Lower leg skin (tissue), 4 donors: ENCODE measurements at regions not wholly inside any gene's neighbourhood (a gene's known extent, or its start where the extent isn't known, plus 50 kb on each side); places are given as distances from the start of the nearest gene placed in this dataset.

Experiments used
- DNase-seq, 2 donors: peaks; one replicate each; pipeline ENCODE4 v3.0.0-alpha.2; 2019; ENCODE audit warnings: low spot score in 2 of 2
- H3K4me3 ChIP-seq: fragments of 200-600 bp; sonication (generic); 2 replicates; pipeline ENCODE4 v1.5.1; 2017; ENCODE audit warnings: mild to moderate bottlenecking, low read depth; ENCODE audit not compliant: poor library complexity, severe bottlenecking
- CTCF ChIP-seq, 3 donors: fragments of 450-650 bp; IDR thresholded peaks; one replicate each; pipeline ENCODE4 v1.5.1; 2016; ENCODE audit warnings: antibody characterized with exemption in 3 of 3, mild to moderate bottlenecking in 3 of 3, moderate library complexity in 2 of 3
- POLR2A ChIP-seq, 2 donors: fragments of 450-650 bp; IDR thresholded peaks; one replicate each; pipeline ENCODE4 v1.6.1; 2016 to 2017; ENCODE audit warnings: antibody characterized with exemption in 2 of 2, mild to moderate bottlenecking in 1 of 2, moderate library complexity in 1 of 2
- WGBS, 2 donors: methylation state at CpG; one replicate each; pipeline ENCODE4 v1.1.5; 2018; 5-methylcytosine and 5-hydroxymethylcytosine counted together
- intact Hi-C: fragments of 100-400 bp; cut with DNase I; formaldehyde crosslinking; loops from one replicate; pipeline ENCODE4 v1.15.0; 2023; ENCODE audit warnings: low total_unique reads

DNA sequence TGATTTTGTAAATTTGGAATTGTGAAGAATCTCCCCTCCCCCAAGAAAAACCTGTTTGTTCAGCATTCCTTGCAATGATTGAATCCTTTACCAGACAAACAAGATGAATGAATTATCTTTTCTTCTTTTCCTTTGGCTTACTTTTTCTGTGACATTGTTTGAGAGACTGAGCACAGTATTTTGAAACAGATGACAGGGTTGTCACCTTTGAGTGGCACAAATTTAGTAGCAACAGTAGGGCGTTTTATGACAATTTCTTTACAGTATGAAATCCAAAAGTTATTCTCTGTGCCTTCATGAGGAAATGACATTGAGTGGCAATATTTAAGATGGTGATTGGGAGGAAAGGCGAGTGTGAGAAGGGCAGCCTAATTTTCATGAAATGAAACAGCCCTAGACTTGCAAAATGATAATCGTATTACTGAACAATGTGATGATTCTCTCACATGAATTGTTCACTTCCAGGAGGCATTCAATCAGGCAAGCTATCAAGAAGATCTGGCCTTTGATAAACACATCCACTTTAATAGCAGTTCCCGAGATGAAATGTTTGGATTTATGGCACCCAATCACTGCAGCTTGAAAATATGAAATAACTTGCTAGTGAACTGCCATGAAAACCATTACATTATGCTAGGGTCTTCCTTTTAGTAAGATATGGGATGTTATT lies 68.6 kb upstream of the SCEL start:
- intact Hi-C loops, result no loop called here
- no peak overlapping the region for H3K4me3 ChIP-seq
- no peak for TF ChIP-seq POLR2A (IDR thresholded peaks at IDR 0.05)
- TF ChIP-seq CTCF (IDR thresholded peaks at IDR 0.05), result no peak
- DNase-seq, result no peak
- 63% methylated on average over 4 of the region's 4 CpGs for WGBS, 2 donors

DNA sequence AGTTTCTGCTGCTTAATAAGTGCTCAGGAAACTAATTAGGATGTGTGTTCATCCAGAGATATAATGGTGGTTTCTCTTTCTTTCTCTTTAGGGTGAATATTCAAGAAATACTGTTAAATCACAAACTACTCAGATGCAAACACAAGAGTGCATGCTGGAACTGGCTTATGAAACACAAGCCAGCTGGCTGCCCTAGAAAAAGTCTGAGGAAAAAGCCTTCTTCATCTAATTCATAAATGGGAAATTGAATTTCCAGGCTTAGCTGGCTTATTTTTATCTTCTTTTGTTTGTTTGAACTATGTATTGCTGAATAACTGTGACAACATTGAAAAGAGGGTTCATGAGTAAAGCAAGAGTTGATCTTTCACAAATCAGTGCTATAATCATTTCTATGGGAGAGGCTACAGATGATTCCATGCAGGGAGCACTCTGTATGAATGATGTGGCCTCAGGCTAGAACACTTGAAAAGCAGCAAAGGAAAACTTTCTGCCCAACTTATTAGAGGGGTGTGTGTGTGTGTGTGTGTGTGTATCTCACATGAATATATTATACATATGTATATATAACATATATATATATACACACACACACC lies 69.8 kb upstream of the SCEL start:
- TF ChIP-seq POLR2A (IDR thresholded peaks at IDR 0.05), result no peak
- no peak for DNase-seq
- intact Hi-C loops, result no loop called here

GRCh38 chr13:77460195-77460594 lies 75.3 kb upstream of the SCEL start:
- H3K4me3 ChIP-seq, result no peak overlapping the region
- WGBS, 2 donors, result 18 to 27% methylated on average over 2 of the region's 2 CpGs
- no peak for TF ChIP-seq POLR2A (IDR thresholded peaks at IDR 0.05)
- no peak for TF ChIP-seq CTCF (IDR thresholded peaks at IDR 0.05)
- peak; percentile 68 to 85 for DNase-seq
- intact Hi-C loops, result no loop called here

More for the DNA sequence above, 69.8 kb upstream of the SCEL start:
- no peak overlapping the region for H3K4me3 ChIP-seq

GRCh38 chr13:77459592-77459991 lies 75.9 kb upstream of the SCEL start:
- TF ChIP-seq CTCF (IDR thresholded peaks at IDR 0.05) (no peak), POLR2A (IDR thresholded peaks at IDR 0.05) (no peak)
- DNase-seq, result no peak
- WGBS, 2 donors, result 82 to 86% methylated on average over 3 of the region's 3 CpGs
- intact Hi-C loops, result no loop called here
- no peak overlapping the region for H3K4me3 ChIP-seq

- TF ChIP-seq CTCF (IDR thresholded peaks at IDR 0.05), result no peak
- TF ChIP-seq POLR2A (IDR thresholded peaks at IDR 0.05), result no peak
- intact Hi-C loops, result no loop called here
These were observed 76.8 kb upstream of the SCEL start for GRCh38 chr13:77458736-77459135.

DNA sequence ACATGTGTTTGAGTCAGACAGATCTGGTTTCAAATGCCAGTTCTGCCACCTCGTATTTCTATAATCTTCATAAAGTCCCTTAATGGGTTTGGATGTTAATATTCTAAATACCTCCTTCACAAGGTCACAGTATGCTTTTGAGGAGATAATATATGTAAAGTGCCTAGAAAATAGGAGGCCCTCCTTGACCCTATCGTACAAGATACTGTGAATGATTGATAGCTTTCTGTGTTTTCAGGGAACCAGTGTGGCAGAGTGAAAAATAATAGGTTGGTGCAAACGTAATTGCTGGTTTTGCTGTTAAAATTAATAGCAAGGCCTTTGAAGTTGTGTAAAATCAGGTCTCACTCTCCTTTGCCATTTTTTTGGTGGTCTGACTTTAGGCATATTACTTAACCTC lies 77.5 kb upstream of the SCEL start:
- H3K4me3 ChIP-seq, result no peak overlapping the region
- 76 to 79% methylated on average over 3 of the region's 3 CpGs for WGBS, 2 donors
- TF ChIP-seq CTCF (IDR thresholded peaks at IDR 0.05) (no peak), POLR2A (IDR thresholded peaks at IDR 0.05) (no peak)
- DNase-seq, result no peak
- intact Hi-C loops, result no loop called here

More at GRCh38 chr13:77458736-77459135, 76.8 kb upstream of the SCEL start:
- H3K4me3 ChIP-seq, result no peak overlapping the region
- 56 to 68% methylated on average over 1 of the region's 1 CpG for WGBS, 2 donors
- DNase-seq, result no peak
